ENCODE measurements at regions not wholly inside any gene's neighbourhood (a gene's known extent, or its start where the extent isn't known, plus 50 kb on each side); places are given as distances from the start of the nearest gene placed in this dataset.
A peak's percentile ranks its signal among the peaks of the same experiment; 100 is the strongest.
"Not testable (repeated sequence)": the region's sequence is repeated elsewhere in the genome, so short reads cannot be mapped to it uniquely, and the experiment has no call there.

DNA sequence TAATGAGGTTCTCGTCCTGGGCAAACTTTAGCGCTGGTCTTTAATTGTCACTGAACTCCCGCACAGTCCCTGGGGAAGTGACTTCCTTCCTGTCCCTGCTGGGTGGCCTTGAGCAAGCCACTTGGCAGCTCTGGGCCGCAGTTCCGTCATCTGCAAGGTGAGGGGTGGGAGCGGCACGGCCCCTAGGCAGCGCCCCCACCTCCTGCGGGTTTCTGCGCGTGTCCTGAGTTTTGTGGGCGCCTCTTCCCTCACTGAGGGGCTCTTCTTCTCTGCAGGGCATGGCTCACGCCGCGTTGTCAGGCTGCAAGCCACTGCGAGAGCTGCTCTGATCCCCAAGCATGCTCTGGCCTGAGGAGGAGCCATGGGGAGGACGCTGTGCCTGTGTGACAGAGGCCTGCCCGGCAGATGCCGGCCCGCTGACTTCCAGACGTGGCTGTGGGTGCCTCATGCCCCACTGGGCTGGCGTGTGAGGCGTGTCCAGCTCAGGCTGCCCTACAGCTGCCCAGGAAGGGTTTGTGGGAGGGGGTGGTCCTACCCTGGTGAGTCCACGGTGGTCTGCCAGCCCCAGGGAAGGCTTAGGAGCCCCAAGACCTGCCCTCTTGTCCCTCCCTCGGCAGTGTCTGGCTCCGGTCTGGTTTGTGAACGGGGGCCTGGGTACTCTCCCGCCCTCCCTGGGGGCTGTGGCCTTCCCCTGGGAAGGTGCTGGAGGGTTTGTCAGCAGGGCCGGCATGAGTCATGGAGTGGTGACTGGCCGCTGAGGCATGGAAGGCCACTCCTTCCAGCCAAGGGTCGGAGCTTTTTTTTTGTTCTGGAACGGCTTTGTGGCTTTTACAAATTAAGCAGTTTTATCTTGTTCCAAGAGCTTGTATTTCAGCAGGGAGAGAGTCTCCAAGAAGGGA is 182.0 kb downstream of the SEC14L1 start:
- no peak for DNase-seq

DNA sequence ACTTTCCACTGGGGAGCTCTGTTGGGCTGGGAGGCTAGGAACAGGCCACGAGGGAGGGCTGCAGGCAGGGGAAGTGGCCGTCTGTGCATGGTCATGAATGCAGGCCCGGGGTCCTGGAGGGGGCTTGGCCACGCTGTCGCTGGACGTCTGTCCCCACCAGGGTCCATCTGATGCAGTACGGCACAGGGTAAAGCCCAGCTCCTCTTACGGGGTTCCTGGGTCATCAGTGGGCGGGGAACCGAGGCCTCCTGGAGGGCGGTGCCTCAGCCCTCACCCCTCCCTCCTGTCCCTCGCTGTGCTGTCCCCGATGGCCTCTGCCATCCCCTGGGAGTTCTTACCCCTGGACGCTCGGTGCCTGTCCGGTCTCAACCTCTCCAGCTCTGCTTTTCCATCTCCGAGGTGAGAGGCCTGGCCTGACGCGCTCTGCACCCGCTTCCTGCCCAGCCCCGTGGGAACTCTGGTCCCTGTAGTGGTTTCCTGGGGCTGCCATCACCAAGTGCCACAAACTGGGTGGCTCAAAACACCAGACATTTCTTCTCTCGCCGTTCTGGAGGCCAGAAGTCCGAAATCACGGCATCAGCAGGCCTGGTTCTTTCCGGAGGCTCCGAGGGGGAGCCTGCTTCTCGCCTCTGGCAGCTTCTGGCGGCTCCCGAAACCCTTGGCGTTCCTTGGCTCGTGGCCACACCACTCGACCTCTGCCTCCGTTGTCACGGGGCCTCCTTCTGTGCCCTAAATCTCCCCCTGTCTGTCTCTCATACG is 182.8 kb downstream of the SEC14L1 start:
- DNase-seq = peak; percentile 23

DNA sequence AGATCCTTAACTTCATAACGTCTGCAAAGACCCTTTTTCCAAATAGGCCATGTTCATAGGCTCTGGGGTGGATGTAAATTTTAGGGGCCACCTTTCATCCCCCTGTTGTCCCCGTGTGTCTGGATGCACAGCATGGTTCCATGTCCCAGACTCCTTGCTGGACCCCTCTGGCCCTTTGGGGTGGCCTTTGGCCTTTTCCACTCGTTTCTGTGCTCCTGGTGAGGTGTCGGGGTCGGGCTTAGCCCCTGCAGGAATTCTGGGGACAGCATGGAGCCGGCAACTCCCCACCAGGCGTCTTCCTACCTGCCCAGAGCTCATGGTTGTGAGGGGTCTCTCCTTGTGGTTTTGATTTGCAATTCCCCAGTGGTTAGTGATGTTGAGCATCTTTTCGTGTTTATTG is 183.5 kb downstream of the SEC14L1 start:
- DNase-seq = no peak

DNA sequence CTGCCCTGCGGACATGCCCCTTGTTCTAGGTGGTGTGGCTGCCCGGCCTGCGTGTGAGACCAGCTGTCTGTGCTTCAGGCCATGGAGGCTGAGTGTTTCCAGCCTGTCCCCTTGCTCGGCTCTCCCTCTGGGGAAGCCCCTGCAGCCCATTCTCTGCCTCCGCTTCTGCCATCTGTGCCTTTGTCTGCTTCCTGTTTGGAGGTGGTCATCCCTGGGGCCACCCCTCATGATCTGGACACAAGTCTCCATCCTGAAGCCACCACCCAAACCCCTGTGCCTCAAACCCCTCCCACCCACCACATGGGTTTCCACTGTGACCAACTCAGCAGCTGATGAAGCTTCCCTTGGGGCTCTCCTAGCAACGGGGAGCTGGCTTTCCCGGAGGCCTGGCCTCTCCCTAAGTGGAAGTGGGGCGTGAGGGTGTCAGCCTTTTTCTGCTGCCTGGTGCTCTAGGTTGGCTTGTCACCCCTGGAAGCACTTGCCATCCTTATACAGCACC is 184.9 kb downstream of the SEC14L1 start:
- DNase-seq = no peak

DNA sequence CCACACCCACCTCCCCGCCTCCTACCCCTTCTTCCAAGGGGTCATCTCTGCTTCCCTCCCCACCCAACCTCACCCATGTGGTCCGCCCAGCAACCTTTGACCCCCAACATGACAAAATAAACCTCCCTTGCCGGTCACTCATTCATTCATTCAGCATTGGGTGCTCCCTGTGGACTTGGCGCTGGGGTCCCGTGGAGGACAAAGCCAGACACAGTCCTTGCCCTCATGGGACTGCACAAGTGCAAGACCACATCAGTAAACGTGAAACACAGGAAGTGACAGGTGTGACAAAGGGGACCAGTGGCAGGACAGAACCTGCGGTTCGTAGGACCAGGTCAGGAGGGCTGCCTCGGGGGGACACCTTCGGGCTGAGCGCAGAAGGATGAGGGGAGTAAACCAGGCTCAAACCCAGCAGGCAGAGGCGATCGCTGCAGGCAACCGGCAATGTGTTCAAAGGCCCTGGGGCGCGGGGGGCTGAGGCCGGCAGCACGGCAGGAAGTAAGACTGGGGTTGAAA is 185.4 kb downstream of the SEC14L1 start:
- DNase-seq = no peak

DNA sequence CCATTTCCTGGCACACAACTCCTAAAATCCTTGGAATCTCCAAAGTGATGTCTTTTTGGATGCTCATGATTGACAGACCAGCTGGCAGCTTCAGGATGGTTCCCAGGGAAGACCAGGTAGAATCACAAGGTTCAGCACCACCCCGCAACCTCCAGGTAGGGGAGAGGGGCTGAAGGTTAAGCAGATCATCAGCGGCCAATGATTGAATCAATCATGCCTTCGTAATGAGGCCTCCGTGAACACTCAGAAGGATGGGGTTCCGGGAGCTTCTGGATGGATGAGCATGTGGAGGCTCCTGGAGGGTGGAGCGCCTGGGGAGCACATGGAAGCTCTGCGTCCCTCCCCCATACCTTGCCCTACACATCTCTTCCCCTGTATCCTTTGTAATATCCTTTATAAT is 185.9 kb downstream of the SEC14L1 start:
- DNase-seq = no peak

DNA sequence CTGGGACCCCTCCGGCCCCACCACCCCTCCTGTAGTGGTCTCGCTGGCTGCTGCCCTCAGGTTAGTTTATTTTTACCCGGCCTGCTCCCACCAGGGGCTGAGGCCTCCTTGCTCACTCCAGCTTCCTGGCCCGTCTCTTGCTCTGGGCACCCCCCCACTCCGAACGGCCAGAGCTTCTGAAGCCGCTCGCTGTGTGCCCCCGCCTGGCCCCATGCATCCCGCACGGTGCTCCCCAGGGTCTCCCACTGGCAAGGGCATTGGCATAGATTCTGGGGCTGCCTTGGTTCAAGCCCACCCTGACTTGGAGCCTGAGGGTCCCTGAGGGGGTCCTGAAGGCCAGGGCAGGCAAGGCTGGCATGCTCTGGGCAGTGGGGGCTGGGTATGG is 186.4 kb downstream of the SEC14L1 start:
- no peak for DNase-seq

DNA sequence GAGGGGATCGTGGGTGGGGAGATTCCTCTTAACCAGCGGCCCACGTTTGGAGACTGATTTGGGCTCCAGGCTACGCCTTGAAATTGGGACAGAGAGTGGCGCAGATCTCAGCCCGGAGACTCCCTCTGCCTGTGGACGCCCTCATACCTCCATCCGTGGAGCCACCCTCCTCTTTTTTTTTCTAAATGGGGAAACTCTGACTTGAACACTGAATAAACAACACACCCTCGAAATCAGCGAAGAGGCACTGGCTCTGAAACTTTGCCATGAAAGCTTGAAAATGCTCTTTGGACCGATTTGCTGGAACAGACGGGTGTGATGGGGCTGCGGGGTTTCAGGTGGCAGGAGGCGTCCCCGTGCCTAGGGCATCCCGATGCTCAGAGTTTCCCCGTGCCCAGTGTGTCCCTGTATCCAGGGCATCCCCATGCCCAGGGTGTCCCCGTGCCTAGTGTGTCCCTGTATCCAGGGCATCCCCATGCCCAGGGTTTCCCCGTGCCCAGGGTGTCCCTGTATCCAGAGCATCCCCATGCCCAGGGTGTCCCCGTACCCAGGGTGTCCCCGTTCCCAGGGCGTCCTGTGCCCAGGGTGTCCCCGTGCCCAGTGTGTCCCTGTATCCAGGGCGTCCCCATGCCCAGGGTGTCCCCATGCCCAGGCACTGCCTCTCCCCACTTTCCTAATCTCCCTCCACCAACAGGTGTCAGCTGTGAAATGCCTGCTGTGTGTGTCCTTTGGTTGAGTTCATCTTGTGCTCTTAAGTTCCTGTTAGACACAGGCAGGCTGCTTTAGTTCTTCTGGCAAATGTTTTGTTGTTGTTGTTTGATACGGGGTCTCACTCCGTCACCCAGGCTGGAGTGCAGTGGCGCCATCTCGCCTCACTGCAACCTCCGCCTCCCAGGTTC is 187.0 kb downstream of the SEC14L1 start:
- no peak for DNase-seq

DNA sequence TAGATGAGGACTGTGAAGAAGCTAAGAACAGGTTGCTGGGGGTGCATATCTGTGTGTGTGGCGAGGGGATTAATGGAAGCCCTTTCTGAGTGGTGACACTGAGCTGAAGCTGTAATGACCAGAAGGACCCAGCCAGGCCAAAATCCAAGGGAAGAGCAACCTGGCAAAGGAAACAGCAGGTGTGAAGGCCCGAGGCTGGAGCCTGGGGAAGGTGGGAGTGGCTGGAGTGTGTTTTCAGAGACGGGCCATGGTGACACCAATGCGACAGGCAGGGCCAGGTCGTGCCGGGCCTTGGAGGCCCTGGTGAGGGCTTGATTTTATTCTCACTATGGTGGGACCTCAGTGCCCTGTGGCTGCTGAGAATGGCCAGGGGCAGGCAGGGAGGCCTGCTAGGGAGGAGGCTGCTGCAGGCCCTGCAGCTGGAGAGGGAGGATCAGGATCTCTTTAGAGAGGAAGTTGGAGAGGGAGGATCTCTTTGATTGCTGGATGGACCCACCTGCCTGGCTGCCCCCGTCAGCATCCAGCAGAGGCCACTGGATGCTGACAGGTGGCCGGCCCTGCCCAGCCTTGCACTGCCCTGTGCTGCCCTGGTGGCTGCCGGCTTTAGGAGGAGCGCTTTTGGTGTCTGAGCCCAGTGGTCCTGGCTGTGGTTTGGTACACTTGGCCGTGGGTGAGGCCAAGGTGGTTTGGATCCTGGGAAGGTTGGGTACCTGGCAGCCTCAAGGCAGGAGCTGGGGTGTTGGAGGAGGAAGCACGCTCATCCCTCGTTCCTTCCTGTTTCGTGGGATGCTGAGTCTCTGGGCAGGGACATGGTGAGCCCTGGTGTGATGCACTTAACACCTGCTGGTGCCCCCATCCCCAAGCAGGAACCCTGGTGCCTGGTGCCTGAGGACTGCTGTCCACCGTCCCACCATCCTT is 188.3 kb downstream of the SEC14L1 start:
- DNase-seq = no peak

DNA sequence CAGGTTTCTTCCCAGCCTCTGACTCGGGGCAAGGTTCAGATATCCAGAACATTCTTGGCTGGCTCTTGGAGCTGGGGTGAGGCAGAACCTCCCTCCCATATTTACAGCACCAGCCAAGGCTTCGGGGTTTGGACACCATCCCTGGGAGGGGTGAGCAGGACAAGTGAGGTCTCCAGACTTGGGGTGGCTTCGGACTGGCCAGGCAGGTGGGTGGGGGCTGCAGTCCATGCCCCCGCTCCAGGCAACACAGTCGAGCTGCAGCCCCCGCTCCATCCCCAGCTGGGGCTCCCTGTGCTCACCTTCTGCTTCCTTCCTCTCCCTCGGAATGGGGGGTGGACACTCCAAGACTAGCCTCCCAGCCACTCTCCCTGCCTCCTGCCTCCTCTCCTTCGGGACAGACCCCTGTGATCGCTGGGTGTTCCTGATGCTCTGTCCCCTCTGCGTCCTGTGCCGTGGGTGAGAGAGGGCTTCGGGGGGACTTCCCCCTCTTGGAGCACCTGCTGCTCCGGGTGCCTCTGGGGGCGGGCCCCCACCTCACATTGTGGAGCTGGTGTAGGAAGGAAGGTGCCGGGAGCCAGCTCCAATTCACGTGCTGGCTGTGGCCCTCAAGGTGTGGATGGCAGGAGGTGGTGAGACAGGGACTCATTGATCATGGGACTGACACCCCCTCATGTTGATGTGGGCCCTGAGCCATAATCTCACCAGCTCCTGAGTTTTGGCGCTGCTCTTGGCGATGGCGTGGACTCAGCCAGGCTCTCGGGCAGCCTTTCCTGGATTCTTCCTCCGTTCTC is 189.2 kb downstream of the SEC14L1 start:
- DNase-seq = no peak

DNA sequence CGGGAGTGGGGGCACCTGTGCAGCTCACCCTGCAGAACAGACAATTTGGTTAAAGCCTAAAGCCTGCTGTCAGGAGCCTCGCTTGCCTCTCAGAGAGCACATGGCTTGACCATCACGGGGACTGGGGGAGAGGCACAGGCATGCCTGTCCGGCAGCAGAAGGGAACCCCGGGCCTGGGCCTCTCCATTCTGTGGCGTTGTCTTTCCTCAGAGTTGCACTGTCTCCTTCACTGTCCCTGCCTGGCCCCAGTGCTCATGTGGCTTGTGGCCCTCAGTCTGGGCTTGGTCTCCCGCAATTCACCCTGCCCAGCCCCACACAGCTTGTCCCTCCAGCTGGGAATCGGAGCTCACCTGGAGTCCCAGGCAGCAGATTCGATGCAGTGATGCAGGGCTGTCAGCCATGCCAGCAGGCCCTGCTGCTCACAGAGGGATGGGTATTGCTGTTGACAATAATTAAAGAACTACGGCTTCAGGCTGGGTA is 189.9 kb downstream of the SEC14L1 start:
- no peak for DNase-seq

DNA sequence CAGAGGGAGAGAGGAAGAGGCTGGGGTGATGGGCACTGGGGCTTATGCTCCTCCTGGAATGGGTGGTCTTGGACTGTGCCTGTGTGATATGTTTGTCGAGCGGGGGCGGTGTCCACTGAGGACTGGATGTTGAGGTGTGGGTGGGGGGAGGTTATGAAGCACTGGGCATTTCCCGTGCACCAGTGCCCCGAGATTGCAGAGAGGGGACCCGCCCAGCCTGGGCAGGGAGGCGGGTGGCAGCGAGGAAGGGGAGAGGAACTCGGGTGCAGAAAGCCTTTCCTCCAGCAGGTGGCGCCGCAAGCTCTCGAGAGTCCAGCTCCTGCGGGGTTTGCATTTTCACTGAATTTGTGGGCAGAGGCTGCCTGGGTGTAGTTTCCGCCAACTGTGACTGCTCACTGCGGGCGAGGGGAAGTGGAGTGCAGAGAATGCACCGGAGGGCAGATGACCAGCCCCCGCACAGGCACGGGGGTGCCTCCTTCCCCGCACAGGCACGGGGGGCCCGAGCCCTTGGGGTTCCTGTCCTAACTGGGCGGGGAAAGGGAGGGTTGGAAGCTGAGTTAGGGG is 190.6 kb downstream of the SEC14L1 start:
- DNase-seq = peak; percentile 95

DNA sequence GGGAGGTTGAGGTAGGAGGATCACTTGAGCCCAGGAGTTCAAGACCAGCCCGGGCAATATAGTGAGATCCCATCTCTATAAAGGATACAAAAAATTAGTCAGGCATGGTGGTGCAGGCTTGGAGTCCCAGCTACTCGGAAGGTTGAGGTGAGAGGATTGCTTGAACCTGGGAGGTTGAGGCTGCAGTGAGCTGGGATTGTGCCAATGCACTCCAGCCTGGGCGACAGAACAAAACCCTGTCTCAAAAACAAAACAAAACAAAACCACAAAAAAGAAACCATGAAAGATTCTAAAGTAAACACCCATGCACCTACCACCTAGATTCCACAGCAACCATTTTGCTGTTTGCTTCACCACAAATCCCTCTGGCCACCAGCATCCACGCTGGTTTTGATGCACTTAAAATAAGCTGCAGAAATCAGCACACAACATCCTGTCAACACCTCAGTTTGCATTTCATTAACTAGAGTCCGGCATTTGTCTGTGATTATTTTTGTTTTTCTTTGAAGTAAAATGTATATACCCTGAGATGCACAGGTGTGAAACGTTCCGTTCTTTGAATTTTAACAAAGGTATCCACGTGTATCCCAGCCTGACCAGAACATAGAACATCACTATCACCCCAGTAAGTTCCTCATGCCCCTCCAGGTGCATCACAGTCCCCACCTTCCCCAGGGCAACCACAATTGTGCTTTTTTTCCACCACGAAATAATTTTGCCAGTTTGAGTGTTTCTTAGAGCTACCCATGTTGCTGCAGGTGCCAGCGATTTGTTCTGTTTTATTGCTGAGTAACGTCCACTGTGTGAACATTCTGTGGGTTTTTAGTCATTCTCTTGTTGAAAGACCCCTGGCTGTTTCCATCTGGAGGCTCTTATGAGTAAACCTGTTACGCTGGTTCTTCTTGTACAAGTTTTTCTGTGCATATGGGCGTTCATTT is 191.5 kb downstream of the SEC14L1 start:
- peak; percentile 58 for DNase-seq

DNA sequence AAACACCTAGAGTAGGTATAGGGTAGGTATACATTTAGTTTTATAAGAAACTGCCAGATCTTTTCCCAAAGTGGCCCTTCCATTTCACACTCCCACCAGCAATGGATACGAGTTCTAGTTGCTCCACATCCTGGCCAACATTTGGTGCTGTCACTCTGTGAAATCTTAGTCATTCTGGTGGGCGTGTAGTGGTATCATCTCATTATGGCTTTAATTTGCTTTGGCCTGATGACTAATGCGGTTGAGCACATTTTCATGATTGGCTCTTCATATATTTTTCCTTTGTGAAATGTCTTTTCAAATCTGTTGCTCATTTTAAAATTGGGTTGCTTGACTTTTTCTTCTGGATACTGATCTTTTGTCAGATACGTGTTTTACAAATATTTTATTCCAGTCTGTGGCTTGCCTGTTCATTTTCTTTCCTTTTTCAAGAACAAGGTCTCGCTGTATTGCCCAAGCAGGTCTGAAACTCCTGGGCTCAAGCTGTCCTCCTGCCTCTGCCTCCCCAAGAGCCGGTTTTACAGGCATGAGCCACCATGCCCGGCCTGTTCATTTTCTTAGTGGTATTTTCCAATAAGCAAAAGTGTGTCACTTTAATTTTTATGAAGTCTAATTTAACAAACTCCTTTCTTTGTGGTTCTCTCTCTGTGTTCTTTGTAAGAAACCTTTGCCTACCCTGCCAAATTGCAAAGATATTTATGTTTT is 192.4 kb downstream of the SEC14L1 start:
- DNase-seq = peak; percentile 24

DNA sequence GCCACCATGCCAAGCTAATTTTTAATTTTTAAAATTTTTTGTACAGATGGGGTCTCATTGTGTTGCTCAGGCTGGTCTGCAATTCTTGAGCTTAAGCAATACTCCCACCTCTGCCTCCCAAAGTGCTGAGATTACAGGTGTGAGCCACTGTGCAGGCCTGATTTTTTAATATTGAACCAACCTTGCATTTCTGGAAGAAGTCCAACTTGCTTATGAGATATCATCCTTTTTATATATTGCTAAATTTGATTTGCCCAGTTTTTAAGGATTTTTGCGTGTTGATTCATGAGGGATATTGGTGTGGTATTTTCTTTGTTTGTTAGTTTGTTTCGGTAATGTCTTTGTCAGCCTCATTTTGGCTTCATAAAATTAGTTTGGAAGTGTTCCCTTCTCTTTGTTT is 196.4 kb downstream of the SEC14L1 start:
- no peak for DNase-seq

DNA sequence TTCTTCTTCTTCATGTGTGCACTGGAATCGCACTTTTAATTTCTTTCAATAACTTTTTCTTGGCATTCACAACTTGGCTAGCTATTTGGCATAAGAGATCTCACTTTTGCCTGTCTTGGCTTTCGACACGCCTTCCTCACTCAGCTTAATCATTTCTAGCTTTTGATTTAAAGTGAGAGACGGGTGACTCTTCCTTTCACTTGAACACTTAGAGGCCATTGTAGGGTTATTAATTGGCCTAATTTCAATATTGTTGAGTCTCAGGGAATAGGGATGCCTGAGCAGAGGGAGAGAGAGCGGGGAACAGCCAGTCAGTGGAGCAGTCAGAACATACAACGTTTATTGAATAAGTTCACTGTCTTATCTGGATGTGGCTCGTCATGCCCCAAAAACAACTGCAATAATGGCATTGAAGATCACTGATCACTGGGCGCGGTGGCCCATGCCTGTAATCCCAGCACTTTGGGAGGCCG is 200.3 kb downstream of the SEC14L1 start:
- no peak for DNase-seq

DNA sequence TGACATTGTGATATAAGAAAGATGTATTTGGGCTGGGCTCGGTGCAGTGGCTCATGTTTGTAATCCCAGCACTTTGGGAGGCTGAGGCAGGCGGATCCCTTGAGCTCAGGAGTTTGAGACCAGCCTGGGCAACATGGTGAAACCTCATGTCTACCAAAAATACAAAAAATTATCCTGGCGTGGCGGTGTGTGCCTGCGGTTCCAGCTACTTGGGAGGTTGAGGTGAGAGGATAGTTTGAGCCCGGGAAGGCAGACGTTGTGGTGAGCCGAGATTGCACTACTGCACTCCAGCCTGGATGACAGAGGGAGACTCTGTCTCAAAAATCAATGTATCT is 201.9 kb downstream of the SEC14L1 start:
- DNase-seq = not testable (repeated sequence)
